ENCODE measurements at regions not wholly inside any gene's neighbourhood (a gene's known extent, or its start where the extent isn't known, plus 50 kb on each side); places are given as distances from the start of the nearest gene placed in this dataset.

- Histone ChIP-seq H3K9me2 (ENCODE audit: insufficient read depth, low read length) (no peaks in the 10 kb centered on the region), H3K4me3 (ENCODE audit: low read depth, low read length, poor library complexity, severe bottlenecking) (no peak overlapping the region), H3K4me2 (ENCODE audit: low read length) (no peak overlapping the region), H3K27ac (ENCODE audit: low read depth, low read length, poor library complexity, severe bottlenecking) (no peak overlapping the region), H4K20me1 (ENCODE audit: insufficient read depth, low read length) (no peaks in the 10 kb centered on the region), H2AFZ (ENCODE audit: low read length) (no peak overlapping the region), H3K4me1 (ENCODE audit: insufficient read depth, low read length, poor library complexity, severe bottlenecking) (no peaks in the 10 kb centered on the region), H3K9me3 (ENCODE audit: low read length) (no peaks in the 10 kb centered on the region), H3K79me2 (ENCODE audit: insufficient read depth, low read depth, low read length) (no peaks in the 10 kb centered on the region), H3K36me3 (ENCODE audit: insufficient read depth, low read length) (no peaks in the 10 kb centered on the region)
- CTCF ChIA-PET (ENCODE audit: unreplicated experiment), result no interaction called here
- POLR2A ChIA-PET, result interaction anchor here (0.7 to 1.2 kb wide), 2 partner anchors 18 to 23 kb away, joined by 3 read pairs; no protein-coding TSS in a partner anchor
- intact Hi-C loops (cut with micrococcal nuclease; ENCODE audit: unreplicated experiment), result no loop called here
- DNase-seq (ENCODE audit: low spot score), result no peak
- BruUV-seq (replicated peaks), result no TSS peak
- no peak for TF ChIP-seq EZH2phosphoT487 (IDR thresholded peaks at IDR 0.05; ENCODE audit: borderline replicate concordance, low read depth, low read length)
- TF ChIP-seq, protein P1, sequence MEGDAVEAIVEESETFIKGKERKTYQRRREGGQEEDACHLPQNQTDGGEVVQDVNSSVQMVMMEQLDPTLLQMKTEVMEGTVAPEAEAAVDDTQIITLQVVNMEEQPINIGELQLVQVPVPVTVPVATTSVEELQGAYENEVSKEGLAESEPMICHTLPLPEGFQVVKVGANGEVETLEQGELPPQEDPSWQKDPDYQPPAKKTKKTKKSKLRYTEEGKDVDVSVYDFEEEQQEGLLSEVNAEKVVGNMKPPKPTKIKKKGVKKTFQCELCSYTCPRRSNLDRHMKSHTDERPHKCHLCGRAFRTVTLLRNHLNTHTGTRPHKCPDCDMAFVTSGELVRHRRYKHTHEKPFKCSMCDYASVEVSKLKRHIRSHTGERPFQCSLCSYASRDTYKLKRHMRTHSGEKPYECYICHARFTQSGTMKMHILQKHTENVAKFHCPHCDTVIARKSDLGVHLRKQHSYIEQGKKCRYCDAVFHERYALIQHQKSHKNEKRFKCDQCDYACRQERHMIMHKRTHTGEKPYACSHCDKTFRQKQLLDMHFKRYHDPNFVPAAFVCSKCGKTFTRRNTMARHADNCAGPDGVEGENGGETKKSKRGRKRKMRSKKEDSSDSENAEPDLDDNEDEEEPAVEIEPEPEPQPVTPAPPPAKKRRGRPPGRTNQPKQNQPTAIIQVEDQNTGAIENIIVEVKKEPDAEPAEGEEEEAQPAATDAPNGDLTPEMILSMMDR (conservative IDR thresholded peaks at IDR 0.05; ENCODE audit: low read length), result no peak
Observed at GRCh38 chr14:83974647-83975163, 1555.2 kb upstream of the FLRT2 start.

DNA sequence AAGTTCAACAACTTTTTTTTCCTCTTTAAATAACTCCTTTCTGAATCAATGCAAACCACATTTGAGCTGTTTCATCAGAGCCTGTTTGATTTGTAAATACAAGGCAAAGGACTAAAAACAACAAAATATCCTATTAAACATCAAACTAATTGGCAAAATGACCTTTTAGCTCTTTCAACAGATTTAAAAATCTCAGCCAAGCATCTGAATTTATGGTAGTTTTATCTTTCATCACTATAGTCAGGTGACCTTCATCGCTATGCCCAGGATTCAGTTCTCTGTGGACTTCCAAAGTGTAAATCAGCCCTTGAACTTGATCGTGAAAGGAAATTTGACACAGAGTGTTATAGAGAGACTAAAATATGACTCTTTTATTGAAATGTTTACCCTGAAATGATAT lies 1554.5 kb upstream of the FLRT2 start:
- intact Hi-C loops (cut with micrococcal nuclease; ENCODE audit: unreplicated experiment), result no loop called here
- BruUV-seq (replicated peaks), result no TSS peak
- Histone ChIP-seq H3K4me2 (ENCODE audit: low read length) (no peak overlapping the region), H3K4me1 (ENCODE audit: insufficient read depth, low read length, poor library complexity, severe bottlenecking) (no peaks in the 10 kb centered on the region), H3K36me3 (ENCODE audit: insufficient read depth, low read length) (no peaks in the 10 kb centered on the region), H2AFZ (ENCODE audit: low read length) (no peak overlapping the region), H3K27ac (ENCODE audit: low read depth, low read length, poor library complexity, severe bottlenecking) (no peak overlapping the region), H4K20me1 (ENCODE audit: insufficient read depth, low read length) (no peaks in the 10 kb centered on the region), H3K9me3 (ENCODE audit: low read length) (no peaks in the 10 kb centered on the region), H3K79me2 (ENCODE audit: insufficient read depth, low read depth, low read length) (no peaks in the 10 kb centered on the region), H3K4me3 (ENCODE audit: low read depth, low read length, poor library complexity, severe bottlenecking) (no peak overlapping the region), H3K9me2 (ENCODE audit: insufficient read depth, low read length) (no peaks in the 10 kb centered on the region)
- no peak for DNase-seq (ENCODE audit: low spot score)
- ChIA-PET CTCF (ENCODE audit: unreplicated experiment) (no interaction called here), POLR2A (interaction anchor here (1.2 kb wide), 1 partner anchor 18 kb away, joined by 3 read pairs; no protein-coding TSS in a partner anchor)
- TF ChIP-seq, protein P1 (conservative IDR thresholded peaks at IDR 0.05; ENCODE audit: low read length), result no peak
- TF ChIP-seq EZH2phosphoT487 (IDR thresholded peaks at IDR 0.05; ENCODE audit: borderline replicate concordance, low read depth, low read length), result no peak

DNA sequence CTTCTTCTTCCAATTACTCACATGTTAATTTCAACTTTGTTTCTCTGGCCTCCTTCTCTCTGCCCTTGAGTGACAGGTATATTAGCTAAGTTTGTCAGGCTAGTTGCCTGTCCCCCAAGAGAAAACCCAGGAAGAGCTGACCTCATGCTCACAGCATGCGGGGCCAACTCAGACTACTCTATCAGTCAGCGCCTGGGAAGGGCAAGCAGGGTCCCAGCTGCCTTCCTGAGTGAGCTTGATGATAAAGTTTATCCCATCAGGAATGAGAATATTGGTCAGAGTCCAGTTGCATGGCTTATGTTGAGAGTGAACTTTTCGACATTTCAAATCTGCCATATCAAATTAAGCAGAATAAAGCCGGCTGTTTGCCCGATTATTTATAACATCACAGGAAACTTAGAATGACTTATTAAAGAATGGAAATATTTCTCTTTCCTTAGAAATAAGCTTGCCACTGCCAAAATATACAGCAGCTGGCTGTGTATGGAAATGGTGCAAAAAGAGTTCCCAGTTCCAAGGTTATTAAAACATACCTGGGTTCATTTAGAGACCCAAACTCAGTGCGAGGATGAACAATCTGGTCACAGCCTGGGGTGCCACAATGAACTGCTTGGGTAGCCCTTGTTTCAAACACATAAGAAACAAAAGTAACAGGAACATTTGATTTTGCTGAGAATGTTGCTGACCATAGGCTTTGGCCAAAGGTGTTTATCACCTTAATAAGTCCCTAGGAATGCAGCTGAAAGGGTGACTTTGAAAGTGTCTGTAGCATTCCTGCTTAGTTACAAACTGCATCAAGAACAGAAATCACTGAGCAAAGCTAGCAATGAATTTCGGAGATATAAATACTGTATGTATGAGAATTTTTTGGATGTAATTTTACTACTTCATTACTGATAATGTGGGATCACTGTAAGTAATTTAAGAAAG lies 1553.8 kb upstream of the FLRT2 start:
- no peak overlapping the region for H3K4me3 ChIP-seq (ENCODE audit: low read depth, low read length, poor library complexity, severe bottlenecking)
- H2AFZ ChIP-seq (ENCODE audit: low read length), result no peak overlapping the region
- no peaks in the 10 kb centered on the region for H3K79me2 ChIP-seq (ENCODE audit: insufficient read depth, low read depth, low read length)
- BruUV-seq (replicated peaks), result no TSS peak
- H3K4me1 ChIP-seq (ENCODE audit: insufficient read depth, low read length, poor library complexity, severe bottlenecking), result no peaks in the 10 kb centered on the region
- H3K36me3 ChIP-seq (ENCODE audit: insufficient read depth, low read length), result no peaks in the 10 kb centered on the region
- ChIA-PET POLR2A (interaction anchor here (1.2 kb wide), 1 partner anchor 17 kb away, joined by 3 read pairs; no protein-coding TSS in a partner anchor), CTCF (ENCODE audit: unreplicated experiment) (no interaction called here)
- intact Hi-C loops (cut with micrococcal nuclease; ENCODE audit: unreplicated experiment), result no loop called here
- no peaks in the 10 kb centered on the region for H4K20me1 ChIP-seq (ENCODE audit: insufficient read depth, low read length)
- TF ChIP-seq, protein P1 (conservative IDR thresholded peaks at IDR 0.05; ENCODE audit: low read length), result no peak
- TF ChIP-seq EZH2phosphoT487 (IDR thresholded peaks at IDR 0.05; ENCODE audit: borderline replicate concordance, low read depth, low read length), result no peak
- no peaks in the 10 kb centered on the region for H3K9me2 ChIP-seq (ENCODE audit: insufficient read depth, low read length)
- DNase-seq (ENCODE audit: low spot score), result no peak
- H3K4me2 ChIP-seq (ENCODE audit: low read length), result no peak overlapping the region
- no peaks in the 10 kb centered on the region for H3K9me3 ChIP-seq (ENCODE audit: low read length)
- no peak overlapping the region for H3K27ac ChIP-seq (ENCODE audit: low read depth, low read length, poor library complexity, severe bottlenecking)

All from OCI-LY7 (cell line).